ENCODE measurements at regions not wholly inside any gene's neighbourhood (a gene's known extent, or its start where the extent isn't known, plus 50 kb on each side); places are given as distances from the start of the nearest gene placed in this dataset.

GRCh38 chr3:152945556-152945955 is 110.6 kb downstream of the P2RY1 start:
- TF ChIP-seq CTCF (conservative IDR thresholded peaks at IDR 0.05; ENCODE audit: low read length): no peak
- no peak for TF ChIP-seq EZH2phosphoT487 (IDR thresholded peaks at IDR 0.05; ENCODE audit: borderline replicate concordance, low read depth, low read length)
- H2AFZ ChIP-seq (ENCODE audit: low read length): no peak overlapping the region
- no peak overlapping the region for H3K4me3 ChIP-seq (ENCODE audit: low read depth, low read length, poor library complexity, severe bottlenecking)
- H3K4me2 ChIP-seq (ENCODE audit: low read length): no peak overlapping the region
- no peaks in the 10 kb centered on the region for H3K4me1 ChIP-seq (ENCODE audit: insufficient read depth, low read length, poor library complexity, severe bottlenecking)
- no peak overlapping the region for H3K27ac ChIP-seq (ENCODE audit: low read depth, low read length, poor library complexity, severe bottlenecking)
- H3K36me3 ChIP-seq (ENCODE audit: insufficient read depth, low read length): no peaks in the 10 kb centered on the region
- POLR2A ChIA-PET: interaction anchor here (0.7 kb wide), 2 partner anchors 989 to 1193 kb away, joined by 4 to 5 read pairs; no protein-coding TSS in a partner anchor
- intact Hi-C loops (cut with micrococcal nuclease; ENCODE audit: unreplicated experiment): no loop called here
- CTCF ChIA-PET (ENCODE audit: unreplicated experiment): no interaction called here
- no peaks in the 10 kb centered on the region for H3K9me2 ChIP-seq (ENCODE audit: insufficient read depth, low read length)
- H3K79me2 ChIP-seq (ENCODE audit: insufficient read depth, low read depth, low read length): no peaks in the 10 kb centered on the region
- DNase-seq (ENCODE audit: low spot score): no peak
- no peaks in the 10 kb centered on the region for H4K20me1 ChIP-seq (ENCODE audit: insufficient read depth, low read length)
- H3K9me3 ChIP-seq (ENCODE audit: low read length): no peaks in the 10 kb centered on the region
- BruUV-seq (replicated peaks): no TSS peak

- no peaks in the 10 kb centered on the region for H4K20me1 ChIP-seq (ENCODE audit: insufficient read depth, low read length)
- ChIA-PET POLR2A (no interaction called here), CTCF (ENCODE audit: unreplicated experiment) (no interaction called here)
- H3K9me3 ChIP-seq (ENCODE audit: low read length): no peaks in the 10 kb centered on the region
- H2AFZ ChIP-seq (ENCODE audit: low read length): no peak overlapping the region
- intact Hi-C loops (cut with micrococcal nuclease; ENCODE audit: unreplicated experiment): no loop called here
- H3K4me1 ChIP-seq (ENCODE audit: insufficient read depth, low read length, poor library complexity, severe bottlenecking): no peaks in the 10 kb centered on the region
- H3K79me2 ChIP-seq (ENCODE audit: insufficient read depth, low read depth, low read length): no peaks in the 10 kb centered on the region
- H3K9me2 ChIP-seq (ENCODE audit: insufficient read depth, low read length): no peaks in the 10 kb centered on the region
- TF ChIP-seq CTCF (conservative IDR thresholded peaks at IDR 0.05; ENCODE audit: low read length) (no peak), EZH2phosphoT487 (IDR thresholded peaks at IDR 0.05; ENCODE audit: borderline replicate concordance, low read depth, low read length) (no peak)
- no peaks in the 10 kb centered on the region for H3K36me3 ChIP-seq (ENCODE audit: insufficient read depth, low read length)
- no peak overlapping the region for H3K4me3 ChIP-seq (ENCODE audit: low read depth, low read length, poor library complexity, severe bottlenecking)
- DNase-seq (ENCODE audit: low spot score): no peak
- BruUV-seq (replicated peaks): no TSS peak
- no peak overlapping the region for H3K27ac ChIP-seq (ENCODE audit: low read depth, low read length, poor library complexity, severe bottlenecking)
- H3K4me2 ChIP-seq (ENCODE audit: low read length): no peak overlapping the region
These were observed 122.6 kb downstream of the P2RY1 start for GRCh38 chr3:152957491-152957890.

GRCh38 chr3:152959307-152959706 is 124.4 kb downstream of the P2RY1 start:
- Histone ChIP-seq H3K27ac (ENCODE audit: low read depth, low read length, poor library complexity, severe bottlenecking) (no peak overlapping the region), H3K4me1 (ENCODE audit: insufficient read depth, low read length, poor library complexity, severe bottlenecking) (no peaks in the 10 kb centered on the region), H3K36me3 (ENCODE audit: insufficient read depth, low read length) (no peaks in the 10 kb centered on the region), H3K4me2 (ENCODE audit: low read length) (no peak overlapping the region), H4K20me1 (ENCODE audit: insufficient read depth, low read length) (no peaks in the 10 kb centered on the region), H3K9me2 (ENCODE audit: insufficient read depth, low read length) (no peaks in the 10 kb centered on the region), H2AFZ (ENCODE audit: low read length) (no peak overlapping the region), H3K79me2 (ENCODE audit: insufficient read depth, low read depth, low read length) (no peaks in the 10 kb centered on the region), H3K9me3 (ENCODE audit: low read length) (no peaks in the 10 kb centered on the region), H3K4me3 (ENCODE audit: low read depth, low read length, poor library complexity, severe bottlenecking) (no peak overlapping the region)
- intact Hi-C loops (cut with micrococcal nuclease; ENCODE audit: unreplicated experiment): no loop called here
- CTCF ChIA-PET (ENCODE audit: unreplicated experiment): no interaction called here
- TF ChIP-seq CTCF (conservative IDR thresholded peaks at IDR 0.05; ENCODE audit: low read length) (no peak), EZH2phosphoT487 (IDR thresholded peaks at IDR 0.05; ENCODE audit: borderline replicate concordance, low read depth, low read length) (no peak)
- no peak for DNase-seq (ENCODE audit: low spot score)
- BruUV-seq (replicated peaks): no TSS peak
- POLR2A ChIA-PET: interaction anchor here (0.7 to 1.1 kb wide), 2 partner anchors 8 to 16 kb away, joined by 3 to 4 read pairs; no protein-coding TSS in a partner anchor

Measured in OCI-LY7 (cell line).